BLaER1 (cell line): ENCODE measurements at regions not wholly inside any gene's neighbourhood (a gene's known extent, or its start where the extent isn't known, plus 50 kb on each side); places are given as distances from the start of the nearest gene placed in this dataset.

Experiments used
- H3K27ac ChIP-seq: shearing (Covaris generic); formaldehyde crosslinking; 2 replicates; pipeline ENCODE4 v1.8.1; 2022
- H3K27me3 ChIP-seq: shearing (Covaris generic); formaldehyde crosslinking; 2 replicates; pipeline ENCODE4 v1.8.1; 2022
- H3K36me3 ChIP-seq: shearing (Covaris generic); formaldehyde crosslinking; 2 replicates; pipeline ENCODE4 v1.8.1; 2022
- H3K4me1 ChIP-seq: shearing (Covaris generic); formaldehyde crosslinking; 2 replicates; pipeline ENCODE4 v1.8.1; 2022
- H3K4me2 ChIP-seq: shearing (Covaris generic); formaldehyde crosslinking; 2 replicates; pipeline ENCODE4 v1.8.1; 2022
- H3K4me3 ChIP-seq: shearing (Covaris generic); formaldehyde crosslinking; 2 replicates; pipeline ENCODE4 v1.8.1; 2022
- H3K9ac ChIP-seq: shearing (Covaris generic); formaldehyde crosslinking; 2 replicates; pipeline ENCODE4 v1.8.1; 2022
- H3K9me3 ChIP-seq: shearing (Covaris generic); formaldehyde crosslinking; 2 replicates; pipeline ENCODE4 v1.8.1; 2022
- H4K20me1 ChIP-seq: shearing (Covaris generic); formaldehyde crosslinking; 2 replicates; pipeline ENCODE4 v1.8.1; 2022
- Cebpa-rat ChIP-seq: shearing (Covaris generic); IDR thresholded peaks from 2 replicates; pipeline ENCODE4 v1.8.1; 2022

DNA sequence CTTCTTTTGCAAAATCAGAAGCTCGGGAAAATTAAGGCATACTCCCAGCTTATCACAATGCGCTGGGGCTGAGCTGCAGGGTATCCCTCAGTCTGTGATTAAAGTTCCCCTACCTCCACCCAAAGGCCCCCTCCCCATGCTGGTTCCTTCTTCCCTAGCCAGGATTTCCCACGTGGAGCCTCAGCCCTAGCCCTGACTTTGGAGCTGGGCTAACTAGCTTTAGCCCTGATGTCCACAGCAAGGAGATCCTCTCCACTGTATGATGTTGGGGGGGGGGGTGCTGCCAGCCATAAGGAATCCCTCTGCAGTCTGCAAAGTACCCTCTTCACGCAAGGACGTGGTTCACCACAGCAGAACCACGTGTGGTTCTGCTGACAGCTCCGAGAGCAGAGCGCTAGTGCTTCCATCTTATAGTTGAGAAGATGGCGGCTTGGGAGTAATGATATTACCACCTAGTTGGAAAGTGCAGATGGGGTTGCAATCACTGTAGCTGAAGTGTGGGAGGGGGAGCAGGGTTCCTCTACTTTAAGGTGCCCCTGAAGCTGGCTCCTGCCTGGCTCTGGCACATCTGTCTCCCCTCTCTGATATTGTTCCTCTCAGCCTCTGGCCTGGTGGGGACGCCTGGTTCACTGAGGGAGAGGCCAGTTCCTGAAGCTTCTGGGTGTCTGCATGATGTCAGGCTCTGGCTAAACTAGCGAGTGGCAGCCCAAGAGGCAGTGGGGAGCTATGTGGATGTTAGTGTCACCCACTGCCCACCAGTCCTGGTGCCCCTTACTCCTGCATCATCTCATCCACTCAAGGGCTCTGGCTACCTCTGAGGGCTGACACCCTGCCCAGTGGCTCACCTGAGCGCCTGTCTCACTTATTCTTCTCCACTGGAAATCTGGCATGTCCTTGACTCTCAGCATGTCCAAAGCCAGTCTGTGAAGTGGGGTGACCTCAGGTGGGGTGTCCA is 270.7 kb downstream of the RPS24 start:
- H3K27me3 ChIP-seq, result no peaks in the 10 kb centered on the region
- no peak overlapping the region for H3K4me2 ChIP-seq
- H3K27ac ChIP-seq, result no peak overlapping the region
- no peaks in the 10 kb centered on the region for H3K36me3 ChIP-seq
- no peak overlapping the region for H3K9ac ChIP-seq
- no peak overlapping the region for H3K4me3 ChIP-seq
- peaks cover 29% of the 10 kb centered on the region for H3K4me1 ChIP-seq
- no peak for TF ChIP-seq Cebpa-rat
- peaks cover 8% of the 10 kb centered on the region; the same call in 1 of the 2 replicates for H3K9me3 ChIP-seq
- no peaks in the 10 kb centered on the region for H4K20me1 ChIP-seq

DNA sequence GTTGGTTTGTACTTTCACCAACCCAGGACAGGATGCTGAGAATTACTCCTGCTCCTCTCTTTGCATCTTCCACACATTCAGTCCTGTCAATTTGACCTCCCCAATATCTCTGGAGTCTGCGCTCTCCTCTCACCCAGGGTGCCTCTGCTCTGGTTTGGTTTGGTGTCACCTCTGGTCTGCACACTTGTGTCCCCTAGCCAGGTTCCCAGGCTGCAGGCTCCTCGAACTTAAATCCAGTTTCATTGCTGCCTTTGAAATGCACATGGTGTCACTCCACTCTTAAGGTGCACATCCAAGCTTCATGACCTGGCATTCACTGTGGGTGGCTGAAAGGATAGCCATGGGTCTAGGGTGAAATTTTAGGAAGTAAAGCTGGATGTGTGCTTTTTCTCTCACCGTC is 271.6 kb downstream of the RPS24 start:
- Histone ChIP-seq H4K20me1 (no peaks in the 10 kb centered on the region), H3K4me1 (peaks cover 22% of the 10 kb centered on the region), H3K4me3 (no peak overlapping the region), H3K27me3 (no peaks in the 10 kb centered on the region), H3K4me2 (no peak overlapping the region), H3K9ac (no peak overlapping the region), H3K27ac (no peak overlapping the region), H3K9me3 (peaks cover 5% of the 10 kb centered on the region; the same call in 1 of the 2 replicates), H3K36me3 (no peaks in the 10 kb centered on the region)
- no peak for TF ChIP-seq Cebpa-rat

DNA sequence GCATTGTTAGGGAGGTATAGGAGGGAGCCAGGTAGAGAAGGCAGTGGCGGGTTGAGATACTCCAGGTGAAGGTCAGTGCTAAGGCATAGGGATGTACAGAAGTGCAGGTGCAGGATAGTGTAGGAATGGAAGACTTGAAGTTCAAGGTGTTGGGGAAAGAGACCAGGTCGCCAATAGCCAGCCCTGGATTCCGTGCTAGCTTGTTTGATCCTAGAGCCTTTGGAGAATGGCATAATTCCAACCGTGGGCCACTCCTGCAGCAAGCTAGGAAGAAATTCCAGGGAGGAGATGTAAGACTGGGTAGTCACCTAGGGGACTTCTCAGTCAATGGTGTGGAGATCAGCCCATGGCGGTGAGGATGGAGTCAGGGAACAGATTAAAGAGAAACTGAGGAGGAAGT is 272.7 kb downstream of the RPS24 start:
- H3K36me3 ChIP-seq, result no peaks in the 10 kb centered on the region
- peaks cover 22% of the 10 kb centered on the region for H3K4me1 ChIP-seq
- no peak overlapping the region for H3K27ac ChIP-seq
- no peak for TF ChIP-seq Cebpa-rat
- no peak overlapping the region for H3K4me3 ChIP-seq
- no peak overlapping the region for H3K9ac ChIP-seq
- H4K20me1 ChIP-seq, result no peaks in the 10 kb centered on the region
- no peak overlapping the region for H3K4me2 ChIP-seq
- H3K27me3 ChIP-seq, result no peaks in the 10 kb centered on the region
- H3K9me3 ChIP-seq, result no peaks in the 10 kb centered on the region

DNA sequence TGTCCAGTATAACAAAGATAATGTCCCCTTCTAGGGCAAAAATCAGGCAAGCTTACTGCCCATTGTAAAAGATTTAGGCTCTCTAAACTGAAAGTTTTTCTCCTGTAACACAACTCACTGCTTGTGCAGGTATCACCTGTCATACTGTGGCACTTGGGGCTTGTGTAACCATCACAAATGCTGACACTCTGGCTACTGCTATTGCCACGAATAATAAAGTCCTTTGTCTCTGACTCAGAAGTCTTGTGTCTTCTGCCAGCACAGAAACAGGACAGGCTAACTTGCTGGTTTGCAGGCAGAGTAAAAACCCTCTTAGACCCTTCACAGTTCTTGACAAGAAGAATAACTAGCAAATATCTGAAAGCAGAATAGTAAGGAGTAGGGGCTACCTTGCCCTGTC is 273.9 kb downstream of the RPS24 start:
- H3K27me3 ChIP-seq, result no peaks in the 10 kb centered on the region
- peaks cover 10% of the 10 kb centered on the region for H3K4me1 ChIP-seq
- H3K36me3 ChIP-seq, result no peaks in the 10 kb centered on the region
- no peak for TF ChIP-seq Cebpa-rat
- H3K27ac ChIP-seq, result no peak overlapping the region
- no peak overlapping the region for H3K9ac ChIP-seq
- no peaks in the 10 kb centered on the region for H3K9me3 ChIP-seq
- no peak overlapping the region for H3K4me2 ChIP-seq
- no peaks in the 10 kb centered on the region for H4K20me1 ChIP-seq
- H3K4me3 ChIP-seq, result no peak overlapping the region

GRCh38 chr10:78309536-78310237 is 276.0 kb downstream of the RPS24 start:
- Histone ChIP-seq H3K9me3 (no peaks in the 10 kb centered on the region), H3K4me3 (no peak overlapping the region), H3K27me3 (no peaks in the 10 kb centered on the region), H4K20me1 (no peaks in the 10 kb centered on the region), H3K4me2 (no peak overlapping the region), H3K36me3 (no peaks in the 10 kb centered on the region), H3K4me1 (no peaks in the 10 kb centered on the region), H3K9ac (no peak overlapping the region), H3K27ac (no peak overlapping the region)
- TF ChIP-seq Cebpa-rat, result no peak

DNA sequence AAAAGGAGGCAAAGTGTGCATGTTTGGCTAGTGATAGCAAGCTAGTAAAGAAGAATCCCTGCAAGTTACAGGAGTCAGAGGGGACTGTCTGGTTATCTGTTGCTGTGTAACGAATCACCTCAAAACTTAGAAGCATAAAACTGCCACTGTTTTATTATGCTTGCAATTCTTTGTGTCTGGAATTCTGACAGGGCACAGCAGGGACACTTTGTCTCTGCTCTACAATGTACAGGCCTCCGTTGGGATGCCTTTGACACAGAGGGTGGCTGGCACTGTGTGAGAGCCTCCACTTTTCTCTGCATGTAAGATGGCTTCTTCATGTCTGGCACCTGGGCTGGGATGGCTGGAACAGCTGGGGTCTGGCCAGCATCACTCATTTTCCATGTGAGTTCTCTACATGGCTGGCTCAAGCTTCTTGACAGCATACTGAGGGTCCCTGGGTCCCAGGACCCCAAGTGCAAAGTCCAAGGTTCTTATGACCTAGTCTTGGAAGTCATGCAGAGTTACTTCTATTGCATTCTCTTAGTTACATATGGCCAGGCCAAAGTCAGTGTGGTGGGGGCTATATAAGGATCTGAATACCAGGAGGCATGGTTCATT is 276.9 kb downstream of the RPS24 start:
- TF ChIP-seq Cebpa-rat, result no peak
- no peak overlapping the region for H3K4me3 ChIP-seq
- no peak overlapping the region for H3K4me2 ChIP-seq
- H3K36me3 ChIP-seq, result no peaks in the 10 kb centered on the region
- H3K9ac ChIP-seq, result no peak overlapping the region
- H3K4me1 ChIP-seq, result no peaks in the 10 kb centered on the region
- H3K27me3 ChIP-seq, result no peaks in the 10 kb centered on the region
- H4K20me1 ChIP-seq, result no peaks in the 10 kb centered on the region
- no peak overlapping the region for H3K27ac ChIP-seq
- H3K9me3 ChIP-seq, result no peaks in the 10 kb centered on the region

DNA sequence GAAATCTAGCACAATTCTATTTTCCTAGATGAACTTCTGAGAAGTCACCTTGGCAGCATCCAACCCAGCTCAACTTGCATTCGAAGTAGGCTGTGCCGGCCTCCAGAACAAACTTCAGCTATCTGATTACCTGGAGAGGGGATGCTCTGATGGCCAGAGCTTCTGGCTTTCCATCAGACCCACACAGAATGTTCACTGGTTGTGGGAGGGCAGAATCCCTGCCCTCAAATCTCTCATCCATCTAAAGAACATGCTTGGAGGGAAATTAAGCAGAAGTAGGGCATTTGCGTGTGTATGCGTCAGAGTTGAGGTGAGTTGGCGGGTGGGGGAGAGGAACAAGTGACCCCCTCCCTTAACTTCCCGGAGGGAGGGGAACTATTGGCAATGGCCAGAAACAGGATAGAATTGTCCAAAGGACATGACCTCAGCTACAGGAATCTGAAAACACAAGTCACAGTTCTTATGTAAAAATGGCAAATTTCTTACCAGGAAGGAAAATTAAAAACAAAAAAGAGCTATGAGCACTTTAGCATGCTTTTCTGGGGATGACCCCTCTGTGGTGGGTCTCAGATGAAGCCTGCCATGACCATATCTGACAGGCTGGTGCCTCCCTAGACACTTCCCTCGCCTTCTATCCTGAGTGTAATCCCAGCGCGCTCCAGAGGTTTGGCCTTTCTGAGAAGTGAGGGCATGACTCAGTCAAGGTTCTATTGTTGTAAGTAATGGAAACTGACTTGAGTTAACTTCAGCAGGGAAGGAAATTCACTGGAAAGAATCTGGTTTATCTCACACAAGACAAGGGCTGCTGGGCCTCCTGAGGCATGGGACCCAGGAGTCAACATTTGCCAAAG is 278.8 kb downstream of the RPS24 start:
- Histone ChIP-seq H3K9me3 (no peaks in the 10 kb centered on the region), H3K9ac (no peak overlapping the region), H3K27me3 (no peaks in the 10 kb centered on the region), H3K27ac (no peak overlapping the region), H3K36me3 (no peaks in the 10 kb centered on the region), H3K4me1 (no peaks in the 10 kb centered on the region), H4K20me1 (no peaks in the 10 kb centered on the region), H3K4me2 (no peak overlapping the region), H3K4me3 (no peak overlapping the region)
- no peak for TF ChIP-seq Cebpa-rat

DNA sequence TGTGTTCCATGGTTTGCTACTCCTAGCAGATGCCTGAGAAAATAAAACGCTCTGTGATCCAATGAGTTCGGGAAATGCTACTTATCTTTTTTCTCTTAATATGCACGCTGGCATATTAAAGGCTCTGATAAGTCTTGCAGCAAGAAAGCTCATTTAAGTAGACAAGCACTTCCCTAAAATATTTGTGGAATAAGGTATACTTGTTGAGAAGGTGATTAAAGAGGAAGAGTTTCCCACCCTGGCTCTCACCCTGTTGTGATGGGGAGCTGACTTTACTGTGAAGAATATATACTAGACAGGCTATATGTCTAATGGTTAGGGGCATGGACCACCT is 279.4 kb downstream of the RPS24 start:
- H3K9me3 ChIP-seq, result no peaks in the 10 kb centered on the region
- no peaks in the 10 kb centered on the region for H4K20me1 ChIP-seq
- H3K36me3 ChIP-seq, result no peaks in the 10 kb centered on the region
- H3K4me2 ChIP-seq, result no peak overlapping the region
- H3K4me3 ChIP-seq, result no peak overlapping the region
- TF ChIP-seq Cebpa-rat, result no peak
- no peak overlapping the region for H3K9ac ChIP-seq
- no peak overlapping the region for H3K27ac ChIP-seq
- no peaks in the 10 kb centered on the region for H3K27me3 ChIP-seq
- H3K4me1 ChIP-seq, result no peaks in the 10 kb centered on the region

DNA sequence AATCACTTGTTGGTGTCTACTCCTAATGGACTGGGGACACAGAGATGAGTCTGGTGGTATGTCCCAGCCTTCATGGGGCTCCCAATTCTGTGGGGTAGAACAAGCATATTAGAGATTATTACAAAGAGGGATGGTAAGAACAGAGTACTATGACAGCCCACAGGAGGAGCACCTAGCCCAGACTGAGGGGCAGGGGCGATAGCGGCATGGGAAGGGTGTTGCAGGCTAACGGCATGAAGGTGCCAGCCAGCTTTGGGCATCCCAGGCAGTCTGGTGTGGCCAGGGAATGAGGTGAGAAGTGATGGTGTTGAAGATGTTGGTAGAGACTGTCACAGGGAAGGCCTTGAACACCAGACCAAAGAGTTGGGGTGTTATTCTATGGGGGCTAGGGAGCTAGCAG is 280.0 kb downstream of the RPS24 start:
- no peaks in the 10 kb centered on the region for H3K4me1 ChIP-seq
- H3K27ac ChIP-seq, result no peak overlapping the region
- no peaks in the 10 kb centered on the region for H3K9me3 ChIP-seq
- H3K9ac ChIP-seq, result no peak overlapping the region
- H3K27me3 ChIP-seq, result no peaks in the 10 kb centered on the region
- no peaks in the 10 kb centered on the region for H4K20me1 ChIP-seq
- no peak overlapping the region for H3K4me3 ChIP-seq
- no peaks in the 10 kb centered on the region for H3K36me3 ChIP-seq
- TF ChIP-seq Cebpa-rat, result no peak
- H3K4me2 ChIP-seq, result no peak overlapping the region
